Parathyroid adenoma (tissue), 2 donors: ENCODE measurements at regions not wholly inside any gene's neighbourhood (a gene's known extent, or its start where the extent isn't known, plus 50 kb on each side); places are given as distances from the start of the nearest gene placed in this dataset.

Source experiments
- H2AFZ ChIP-seq: fragments of 300-600 bp; sonication (generic); one replicate; pipeline ENCODE4 v1.7.0; 2017; ENCODE audit warnings: antibody characterized with exemption, mild to moderate bottlenecking
- H3K27ac ChIP-seq: fragments of 300-600 bp; sonication (generic); one replicate; pipeline ENCODE4 v1.7.0; 2017
- H3K27me3 ChIP-seq: fragments of 300-600 bp; sonication (generic); one replicate; pipeline ENCODE4 v1.7.0; 2017; ENCODE audit warnings: low read length; ENCODE audit not compliant: control insufficient read depth, insufficient read depth
- H3K36me3 ChIP-seq: fragments of 300-600 bp; sonication (generic); one replicate; pipeline ENCODE4 v1.7.0; 2017; ENCODE audit warnings: low read length; ENCODE audit not compliant: control insufficient read depth, insufficient read depth
- H3K4me1 ChIP-seq: fragments of 300-600 bp; sonication (generic); one replicate; pipeline ENCODE4 v1.7.0; 2017; ENCODE audit warnings: control low read depth
- H3K4me2 ChIP-seq: fragments of 300-600 bp; sonication (generic); one replicate; pipeline ENCODE4 v1.7.0; 2017; ENCODE audit warnings: low read length
- H3K4me3 ChIP-seq: fragments of 300-600 bp; sonication (generic); one replicate; pipeline ENCODE4 v1.7.0; 2017; ENCODE audit warnings: low read depth, low read length
- H3K79me2 ChIP-seq: fragments of 300-600 bp; sonication (generic); one replicate; pipeline ENCODE4 v1.7.0; 2017; ENCODE audit warnings: control low read depth
- H3K9ac ChIP-seq: fragments of 300-600 bp; sonication (generic); one replicate; pipeline ENCODE4 v1.7.0; 2017; ENCODE audit warnings: mild to moderate bottlenecking
- H3K9me3 ChIP-seq: fragments of 300-600 bp; sonication (generic); one replicate; pipeline ENCODE4 v1.7.0; 2017; ENCODE audit warnings: low read length; ENCODE audit not compliant: control insufficient read depth
- CTCF ChIP-seq: fragments of 300-600 bp; sonication (generic); IDR thresholded peaks from one replicate; pipeline ENCODE4 v1.7.0; 2017; ENCODE audit warnings: antibody characterized with exemption, mild to moderate bottlenecking
- donor health status: primary hyperparathyroidism.

DNA sequence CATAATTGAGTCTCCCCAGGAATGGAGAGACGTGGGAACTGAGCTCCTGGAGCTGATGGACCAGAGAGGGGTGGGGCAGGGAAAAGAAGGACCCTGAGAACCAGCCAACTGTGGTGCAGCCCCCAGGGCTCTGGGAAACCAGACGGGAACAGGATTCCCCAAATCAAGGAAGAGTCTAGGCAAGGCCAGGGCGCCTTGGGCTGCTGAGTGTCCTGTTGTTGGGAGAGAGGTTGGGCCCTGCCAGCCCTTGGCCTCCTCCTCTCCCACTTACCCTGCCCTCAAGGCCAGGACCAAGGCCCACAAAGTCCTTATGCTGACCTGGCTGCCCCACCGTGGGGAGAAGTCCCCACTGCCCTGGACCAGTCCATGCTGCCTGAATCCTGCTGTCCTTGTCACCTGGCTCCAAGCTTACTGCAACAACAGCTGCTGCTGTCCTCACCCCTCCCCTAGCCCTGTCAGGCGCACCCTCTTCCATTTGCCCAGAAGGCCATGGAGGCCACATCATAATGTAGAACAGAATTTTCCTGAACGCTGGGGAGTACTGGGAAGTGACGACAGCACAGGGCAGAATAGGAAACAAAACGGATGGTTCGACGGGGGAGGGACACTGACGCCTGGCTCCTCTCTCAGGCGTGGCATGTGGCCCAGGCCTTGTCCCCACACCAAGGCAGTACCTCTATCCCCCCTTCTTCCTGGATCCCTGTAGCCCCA, 132.9 kb upstream of the ZMIZ1 start:
- H3K27me3 ChIP-seq: no peaks in the 10 kb centered on the region
- TF ChIP-seq CTCF: no peak
- no peak overlapping the region for H3K9ac ChIP-seq
- no peaks in the 10 kb centered on the region for H3K79me2 ChIP-seq
- H3K4me2 ChIP-seq: no peak overlapping the region
- H3K27ac ChIP-seq: no peak overlapping the region
- H3K9me3 ChIP-seq: no peaks in the 10 kb centered on the region
- peaks cover 3% of the 10 kb centered on the region for H3K4me1 ChIP-seq
- H3K4me3 ChIP-seq: no peak overlapping the region
- H2AFZ ChIP-seq: no peak overlapping the region
- H3K36me3 ChIP-seq: no peaks in the 10 kb centered on the region

- TF ChIP-seq CTCF: no peak
- no peaks in the 10 kb centered on the region for H3K79me2 ChIP-seq
- H3K27ac ChIP-seq: no peak overlapping the region
Measured at GRCh38 chr10:78936412-78937342, 132.1 kb upstream of the ZMIZ1 start.

GRCh38 chr10:78937393-78937792, 131.4 kb upstream of the ZMIZ1 start:
- H3K9me3 ChIP-seq: no peaks in the 10 kb centered on the region
- no peak overlapping the region for H2AFZ ChIP-seq
- no peaks in the 10 kb centered on the region for H3K27me3 ChIP-seq
- H3K4me1 ChIP-seq: peaks cover 3% of the 10 kb centered on the region
- TF ChIP-seq CTCF: no peak
- no peak overlapping the region for H3K4me3 ChIP-seq
- no peaks in the 10 kb centered on the region for H3K36me3 ChIP-seq
- no peak overlapping the region for H3K9ac ChIP-seq
- H3K27ac ChIP-seq: no peak overlapping the region
- no peaks in the 10 kb centered on the region for H3K79me2 ChIP-seq
- no peak overlapping the region for H3K4me2 ChIP-seq

More at GRCh38 chr10:78936412-78937342, 132.1 kb upstream of the ZMIZ1 start:
- Histone ChIP-seq H3K9me3 (no peaks in the 10 kb centered on the region), H3K36me3 (no peaks in the 10 kb centered on the region), H3K4me2 (no peak overlapping the region), H2AFZ (no peak overlapping the region), H3K4me1 (peaks cover 3% of the 10 kb centered on the region), H3K27me3 (no peaks in the 10 kb centered on the region), H3K4me3 (no peak overlapping the region), H3K9ac (no peak overlapping the region)

DNA sequence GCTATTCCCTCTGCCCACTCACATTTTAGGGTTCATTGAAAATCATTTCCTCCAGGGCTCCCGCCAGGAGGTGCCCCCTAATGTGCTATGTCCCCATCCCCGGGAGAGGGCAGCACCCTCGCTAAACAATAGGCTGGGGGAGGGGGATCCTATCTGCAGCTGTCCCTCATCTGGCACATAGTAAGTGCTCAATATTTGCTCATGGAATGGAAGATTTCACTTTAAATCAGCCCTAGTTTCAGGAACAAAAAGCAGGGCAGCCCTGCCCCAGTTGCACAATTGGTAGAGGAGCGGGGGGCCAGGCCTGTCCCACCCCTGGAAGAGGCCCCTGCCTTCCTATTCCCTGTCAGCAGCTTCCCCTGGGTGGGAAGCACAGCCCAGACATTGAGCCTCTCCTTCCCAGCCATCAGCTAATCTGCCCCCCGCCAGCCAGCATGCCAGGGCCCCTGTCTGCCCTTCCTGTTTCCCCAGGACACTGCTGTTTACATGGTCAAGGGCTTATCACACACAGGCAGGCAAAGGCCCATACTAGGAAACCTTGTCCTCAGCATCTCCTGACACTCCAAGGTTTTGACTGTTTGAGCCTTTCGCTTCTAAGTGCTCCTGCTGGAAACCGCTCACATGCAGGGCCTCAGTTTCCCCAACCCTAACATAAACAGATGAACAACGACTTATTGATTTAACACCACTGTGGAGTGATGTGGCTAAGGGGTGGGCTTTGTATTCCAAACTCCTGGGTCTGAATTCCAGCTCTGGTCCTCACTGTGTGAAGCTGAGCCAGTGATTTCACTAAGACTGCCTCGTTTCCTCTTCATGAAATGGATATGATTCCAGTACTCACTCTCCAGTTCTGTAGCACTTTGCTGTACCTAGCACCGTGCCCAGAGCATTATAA, 130.7 kb upstream of the ZMIZ1 start:
- H3K4me1 ChIP-seq: peaks cover 3% of the 10 kb centered on the region
- no peaks in the 10 kb centered on the region for H3K79me2 ChIP-seq
- H3K27me3 ChIP-seq: no peaks in the 10 kb centered on the region
- H3K4me3 ChIP-seq: no peak overlapping the region
- no peak overlapping the region for H3K27ac ChIP-seq
- no peak overlapping the region for H2AFZ ChIP-seq
- H3K9me3 ChIP-seq: no peaks in the 10 kb centered on the region
- no peak for TF ChIP-seq CTCF
- no peak overlapping the region for H3K4me2 ChIP-seq
- H3K36me3 ChIP-seq: no peaks in the 10 kb centered on the region
- H3K9ac ChIP-seq: no peak overlapping the region
